ENCODE measurements at regions not wholly inside any gene's neighbourhood (a gene's known extent, or its start where the extent isn't known, plus 50 kb on each side); places are given as distances from the start of the nearest gene placed in this dataset.
"Not testable (repeated sequence)": the region's sequence is repeated elsewhere in the genome, so short reads cannot be mapped to it uniquely, and the experiment has no call there.

DNA sequence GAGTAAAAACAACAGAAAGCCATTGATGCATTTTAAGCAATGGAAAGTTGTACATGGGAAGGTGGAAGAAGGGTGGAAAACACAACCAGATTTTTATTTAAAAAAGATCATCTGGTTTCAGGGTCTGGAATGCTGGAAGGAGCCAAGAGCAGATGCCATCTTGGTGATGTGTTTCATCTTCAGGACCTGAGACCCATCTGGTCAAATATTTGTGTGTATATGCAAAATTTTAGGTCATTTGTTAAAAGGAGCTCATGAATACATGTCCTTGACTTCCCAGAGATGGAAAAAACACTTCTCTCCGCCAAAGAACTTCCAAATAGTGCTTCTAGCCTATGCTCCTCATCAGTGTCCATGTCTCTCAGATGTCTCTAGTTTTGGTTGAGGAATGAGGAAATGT lies 110.6 kb upstream of the GDNF start:
- DNase-seq, result no peak

GRCh38 chr5:37945446-37945845 lies 105.6 kb upstream of the GDNF start:
- no peak for DNase-seq

GRCh38 chr5:37943136-37943535 lies 103.3 kb upstream of the GDNF start:
- not testable (repeated sequence) for DNase-seq

DNA sequence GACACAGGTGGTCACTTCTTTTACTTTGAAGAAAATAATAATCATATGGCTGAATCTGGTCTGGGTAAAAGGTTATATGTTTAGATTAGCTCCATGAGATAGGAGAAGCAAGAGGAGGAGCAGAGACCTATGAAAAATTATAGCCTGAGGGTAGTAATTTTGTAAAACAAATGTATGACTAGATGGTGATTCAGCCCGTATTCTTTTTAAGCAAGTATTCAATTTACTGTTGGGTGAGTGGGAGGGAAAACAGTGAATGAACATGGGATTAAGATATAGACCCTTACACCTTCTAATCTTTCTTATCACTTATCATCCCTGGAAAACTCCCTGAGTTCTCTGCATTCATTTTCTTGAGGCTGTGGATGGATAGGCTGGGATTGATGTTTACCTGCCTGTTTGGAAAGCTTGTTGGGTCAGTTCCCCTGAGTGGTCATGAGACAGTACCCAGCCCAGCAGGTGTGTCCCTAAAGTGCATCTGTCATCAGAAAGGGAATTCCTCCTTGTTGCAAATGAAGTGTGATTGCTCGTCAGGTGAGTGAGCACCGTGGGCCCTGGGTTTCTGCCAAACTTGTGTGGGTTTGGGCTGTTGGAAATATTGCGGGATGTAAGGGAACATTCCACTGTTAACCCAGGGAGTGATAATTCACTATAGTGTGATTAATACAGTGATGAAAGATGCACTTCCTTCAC lies 101.2 kb upstream of the GDNF start:
- no peak for DNase-seq

GRCh38 chr5:37938861-37939260 lies 99.0 kb upstream of the GDNF start:
- no peak for DNase-seq

GRCh38 chr5:37938076-37938852 lies 98.4 kb upstream of the GDNF start:
- no peak for DNase-seq

GRCh38 chr5:37936091-37936490 lies 96.2 kb upstream of the GDNF start:
- no peak for DNase-seq

DNA sequence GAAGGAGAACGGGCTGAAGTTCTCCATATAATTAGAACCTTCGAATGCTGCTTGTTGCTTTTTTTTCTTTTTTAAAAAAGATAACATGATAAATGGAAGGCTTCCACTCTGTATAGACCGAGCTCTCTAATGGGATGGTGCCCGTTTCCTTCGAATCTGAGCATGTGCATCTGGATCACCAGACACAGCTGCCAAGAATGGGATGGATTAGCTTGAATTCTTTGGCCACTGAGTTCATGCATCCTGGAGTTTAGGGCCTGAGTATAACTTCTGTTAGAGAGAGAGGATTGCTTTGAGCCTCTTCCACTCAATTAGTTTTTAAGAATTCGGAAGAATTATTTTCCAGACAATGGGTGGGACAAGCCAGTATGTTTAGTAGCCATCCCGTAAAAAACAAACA lies 93.7 kb upstream of the GDNF start:
- no peak for DNase-seq

GRCh38 chr5:37932450-37932849 lies 92.6 kb upstream of the GDNF start:
- DNase-seq, result no peak

DNA sequence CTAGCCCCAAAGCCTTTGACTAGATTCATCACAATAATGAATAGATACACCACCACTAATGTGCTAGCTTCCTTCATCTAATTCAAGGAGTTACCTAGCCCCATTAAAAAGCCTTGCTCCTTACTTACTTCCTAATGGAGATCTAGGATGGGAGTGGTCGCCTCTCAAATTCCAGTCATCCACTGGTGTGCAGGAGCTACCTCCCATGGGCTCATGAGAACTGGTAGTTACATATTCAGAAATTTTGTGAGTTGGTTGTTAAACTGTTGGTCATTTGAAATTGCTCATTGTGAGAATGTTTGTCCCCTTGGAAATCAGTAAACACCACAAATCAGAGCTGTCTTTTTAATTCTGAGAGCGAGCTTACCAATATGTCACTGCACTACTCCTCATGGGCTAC lies 91.7 kb upstream of the GDNF start:
- DNase-seq, result no peak

DNA sequence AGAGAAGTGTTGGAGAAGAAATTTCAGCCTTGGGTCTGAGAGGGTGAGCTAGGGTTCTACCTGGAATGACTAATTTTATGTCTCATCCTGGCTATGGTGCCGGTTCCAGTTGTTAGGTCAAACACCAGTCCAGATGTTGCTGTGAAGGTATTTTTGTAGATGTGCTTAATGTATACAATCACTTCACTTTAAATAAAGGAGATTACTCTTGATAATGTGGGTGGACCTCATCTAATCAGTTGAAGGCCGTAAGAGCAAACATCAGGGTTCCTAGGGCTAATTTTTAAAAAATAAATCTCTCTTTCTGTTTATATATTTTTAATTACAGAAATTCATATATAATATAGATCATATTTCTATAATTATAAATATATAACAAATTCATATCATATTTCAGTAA lies 90.5 kb upstream of the GDNF start:
- DNase-seq, result no peak

GRCh38 chr5:37929791-37930190 lies 90.0 kb upstream of the GDNF start:
- no peak for DNase-seq

DNA sequence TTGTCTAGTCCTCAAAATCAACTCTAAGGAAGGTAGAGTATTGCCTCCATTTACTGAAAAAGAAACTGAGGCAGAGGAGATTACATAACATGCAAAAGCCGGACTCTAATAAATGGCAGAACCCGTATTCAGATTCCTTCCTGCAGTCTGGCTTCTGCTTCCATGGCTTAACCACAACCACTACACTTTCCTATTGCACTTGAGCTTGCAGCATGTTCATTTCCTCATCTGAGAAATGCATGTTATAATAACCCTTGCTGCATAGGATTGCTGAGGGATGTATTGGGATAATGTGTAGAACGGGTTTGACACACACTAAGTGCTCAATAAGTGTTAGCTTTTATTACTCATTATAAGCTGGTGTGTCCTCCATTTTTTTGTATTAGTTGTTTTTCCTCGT lies 87.9 kb upstream of the GDNF start:
- DNase-seq, result not testable (repeated sequence)

DNA sequence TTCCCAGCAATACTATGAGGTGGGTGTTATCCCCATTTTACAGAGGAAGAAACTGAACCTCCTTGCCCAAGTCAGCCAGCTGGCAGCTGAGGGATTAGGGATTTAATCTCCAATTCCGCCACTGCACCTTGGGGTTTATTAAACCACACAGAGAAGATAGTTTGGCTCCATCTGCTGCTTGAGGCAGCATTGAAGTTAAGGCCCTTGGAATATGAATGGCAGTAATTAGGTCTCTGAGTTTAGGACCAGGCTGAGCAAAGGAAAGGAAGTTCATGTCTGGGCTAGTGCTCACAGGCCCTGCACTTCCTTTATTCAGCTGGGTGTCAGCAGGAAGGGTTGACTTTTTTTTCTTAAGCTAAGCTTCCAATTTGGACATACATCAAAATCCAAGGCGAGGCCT lies 86.9 kb upstream of the GDNF start:
- no peak for DNase-seq

GRCh38 chr5:37921452-37921851 lies 81.6 kb upstream of the GDNF start:
- no peak for DNase-seq

DNA sequence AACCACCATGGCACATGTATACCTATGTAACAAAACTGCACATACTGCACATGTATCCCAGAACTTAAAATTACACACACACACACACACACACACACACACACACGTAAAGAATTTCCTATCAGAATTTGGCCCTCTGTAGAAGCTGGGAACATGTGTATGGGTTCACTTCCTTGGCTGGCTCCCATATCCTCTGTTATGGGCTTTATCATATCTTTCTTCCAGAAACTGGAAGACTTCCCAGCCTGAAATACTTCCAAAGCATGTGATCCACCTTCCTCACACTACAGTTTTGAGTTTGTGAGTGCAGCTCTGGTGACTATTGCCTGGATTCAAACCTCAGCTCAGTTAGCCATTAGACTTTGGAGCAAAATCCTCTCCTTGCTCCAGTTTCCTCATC lies 78.6 kb upstream of the GDNF start:
- DNase-seq, result no peak

GRCh38 chr5:37916525-37916924 lies 76.7 kb upstream of the GDNF start:
- DNase-seq, result no peak

DNA sequence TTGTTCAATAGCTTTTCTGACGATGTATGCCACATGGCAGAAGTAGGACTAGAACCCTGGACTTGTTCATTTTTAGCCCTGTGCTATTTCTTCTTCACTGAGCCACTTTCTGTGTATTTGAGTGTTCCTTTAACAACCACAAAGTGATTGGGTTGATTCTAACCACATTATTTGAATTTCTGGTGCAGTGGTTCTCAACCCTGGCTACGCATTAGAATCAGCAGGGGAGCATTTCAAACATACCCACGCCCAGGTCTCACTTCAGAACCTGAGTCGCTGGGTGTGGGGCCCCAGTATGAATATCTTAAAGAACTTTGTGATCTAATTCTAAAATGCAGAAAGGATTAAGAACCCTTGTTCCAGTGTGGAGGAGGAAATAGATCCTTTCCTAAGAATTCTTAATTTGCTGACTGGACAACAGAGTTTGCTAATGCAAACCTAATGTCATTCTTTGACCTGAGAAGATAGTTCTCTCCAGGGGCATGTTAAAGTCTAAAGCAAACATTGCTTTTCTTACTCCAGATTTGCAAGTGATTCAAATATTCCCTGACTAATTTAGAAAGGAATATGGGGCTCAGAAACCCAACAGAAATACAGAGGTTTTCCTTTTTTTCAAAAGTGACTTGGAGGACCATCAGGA lies 75.4 kb upstream of the GDNF start:
- no peak for DNase-seq

DNA sequence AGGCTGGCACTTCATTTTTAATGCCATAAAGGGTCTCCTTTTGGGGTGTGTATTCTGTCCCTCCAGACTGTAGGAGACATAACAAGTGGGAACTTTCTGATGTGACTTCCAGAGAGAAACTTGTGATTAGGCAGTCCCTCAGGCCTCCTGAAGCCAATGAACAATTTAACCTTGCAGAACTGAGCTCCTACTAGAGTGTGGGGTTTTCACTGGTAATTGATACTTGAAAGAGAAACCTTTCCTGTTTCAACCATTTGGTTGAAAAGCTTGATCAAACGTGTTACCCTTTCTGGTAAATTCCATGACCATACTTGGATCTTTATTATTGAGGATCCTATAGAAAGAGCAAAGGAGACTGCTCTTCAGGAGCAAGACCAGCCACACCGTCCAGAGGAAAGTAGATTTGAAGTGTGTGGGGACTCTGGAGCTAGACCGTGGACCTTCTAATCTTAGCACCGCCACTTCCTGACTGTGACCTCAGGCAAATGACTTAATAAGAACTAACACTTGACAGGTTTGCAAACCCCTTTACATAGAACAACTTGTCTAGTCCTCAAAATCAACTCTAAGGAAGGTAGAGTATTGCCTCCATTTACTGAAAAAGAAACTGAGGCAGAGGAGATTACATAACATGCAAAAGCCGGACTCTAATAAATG lies 69.9 kb upstream of the GDNF start:
- not testable (repeated sequence) for DNase-seq

DNA sequence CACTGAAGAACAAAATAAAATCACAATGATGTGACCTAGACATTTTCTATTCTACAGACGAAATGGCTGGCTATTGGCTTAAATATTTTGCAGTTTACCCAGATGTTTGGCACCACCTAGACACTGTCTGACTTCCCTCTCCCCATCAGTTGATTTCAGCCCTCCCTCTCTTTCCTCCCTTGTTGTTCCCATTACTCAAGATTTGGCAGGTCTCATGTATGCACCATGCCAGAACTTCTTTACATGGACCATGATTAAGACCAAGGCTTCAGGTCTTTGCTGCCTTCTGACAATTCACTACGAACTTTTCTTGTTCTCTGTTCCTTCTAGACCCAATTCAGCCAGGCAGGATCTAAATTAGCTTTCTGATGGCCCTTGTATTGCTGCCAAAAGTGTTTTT lies 66.6 kb upstream of the GDNF start:
- DNase-seq, result no peak

GRCh38 chr5:37905230-37905629 lies 65.4 kb upstream of the GDNF start:
- DNase-seq, result no peak

- no peak for DNase-seq
Measured at GRCh38 chr5:37902323-37902722, 62.5 kb upstream of the GDNF start.

DNA sequence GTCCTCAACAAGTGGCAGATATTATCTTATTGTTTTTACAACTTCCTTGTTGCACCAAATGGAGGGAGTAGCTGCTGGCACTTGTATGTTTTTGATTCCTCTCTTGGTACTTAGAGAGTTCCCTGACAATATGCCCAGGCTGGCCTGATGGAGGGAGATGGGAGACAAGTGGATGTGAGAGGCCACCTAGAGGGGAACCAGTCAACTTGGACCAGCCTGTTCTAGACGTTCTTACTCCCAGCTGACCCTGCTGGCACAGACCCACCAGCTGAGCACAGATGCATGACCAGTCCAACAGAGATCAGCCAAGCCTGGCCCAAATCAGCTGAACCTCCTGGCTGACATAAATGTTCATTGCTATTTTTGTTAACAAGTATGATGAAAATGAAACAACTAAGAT lies 60.9 kb upstream of the GDNF start:
- no peak for DNase-seq

- DNase-seq, result no peak
Measured at GRCh38 chr5:37899037-37899436, 59.2 kb upstream of the GDNF start.

Measured in inflammatory macrophage treated with lipopolysaccharide for 1 hour (primary cell).